ENCODE measurements at regions not wholly inside any gene's neighbourhood (a gene's known extent, or its start where the extent isn't known, plus 50 kb on each side); places are given as distances from the start of the nearest gene placed in this dataset.

- Histone ChIP-seq H3K4me1 (ENCODE audit: control insufficient read depth, low read length) (no peaks in the 10 kb centered on the region), H3K9me2 (replicated peaks; ENCODE audit: control insufficient read depth, low read length) (no peaks in the 10 kb centered on the region), H3K4me2 (ENCODE audit: low read length) (no peak overlapping the region), H3K27ac (ENCODE audit: low read depth, low read length) (no peak overlapping the region), H3K9me3 (ENCODE audit: control insufficient read depth, insufficient read depth, low read length) (no peaks in the 10 kb centered on the region), H4K20me1 (ENCODE audit: control insufficient read depth, insufficient read depth, low read depth, low read length) (no peaks in the 10 kb centered on the region), H3K36me3 (ENCODE audit: control insufficient read depth, low read length) (no peaks in the 10 kb centered on the region), H3K27me3 (ENCODE audit: control insufficient read depth, low read length) (no peaks in the 10 kb centered on the region), H3K79me2 (ENCODE audit: control insufficient read depth, low read length) (no peaks in the 10 kb centered on the region), H3F3A (ENCODE audit: control insufficient read depth, insufficient read depth) (no peaks in the 10 kb centered on the region), H3K4me3 (ENCODE audit: low read length) (no peak overlapping the region)
- TF ChIP-seq CTCF (IDR thresholded peaks at IDR 0.05; ENCODE audit: low read depth, low read length, poor library complexity, severe bottlenecking), result no peak
- no peak for TF ChIP-seq EZH2phosphoT487 (IDR thresholded peaks at IDR 0.05; ENCODE audit: borderline replicate concordance, low read length)
Measured at GRCh38 chr18:64330161-64330560, 181.3 kb upstream of the LINC00305 start.

DNA sequence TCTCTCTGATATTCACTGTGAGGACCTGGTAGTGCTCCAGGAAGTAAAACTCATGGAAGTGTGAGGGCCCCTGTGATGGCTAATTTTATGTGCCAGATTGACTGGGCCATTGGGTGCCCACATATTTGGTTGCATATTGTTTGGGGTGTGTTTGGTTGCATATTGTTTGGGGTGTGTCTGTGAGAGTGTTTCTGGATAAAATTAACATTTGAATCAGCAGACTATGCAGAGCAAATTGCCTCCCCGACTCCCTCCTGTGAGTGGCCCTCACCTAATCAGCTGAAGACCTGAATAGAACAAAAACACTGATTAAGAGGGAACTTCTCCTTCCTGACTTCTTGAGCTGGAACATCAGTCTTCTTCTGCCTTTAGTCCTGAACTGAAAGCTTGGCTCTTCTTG lies 173.3 kb upstream of the LINC00305 start:
- Histone ChIP-seq H3K9me2 (replicated peaks; ENCODE audit: control insufficient read depth, low read length) (no peaks in the 10 kb centered on the region), H3F3A (ENCODE audit: control insufficient read depth, insufficient read depth) (no peaks in the 10 kb centered on the region), H3K27me3 (ENCODE audit: control insufficient read depth, low read length) (no peaks in the 10 kb centered on the region), H3K36me3 (ENCODE audit: control insufficient read depth, low read length) (no peaks in the 10 kb centered on the region), H3K27ac (ENCODE audit: low read depth, low read length) (no peak overlapping the region), H3K4me1 (ENCODE audit: control insufficient read depth, low read length) (no peaks in the 10 kb centered on the region), H3K4me3 (ENCODE audit: low read length) (no peak overlapping the region), H3K9me3 (ENCODE audit: control insufficient read depth, insufficient read depth, low read length) (no peaks in the 10 kb centered on the region), H4K20me1 (ENCODE audit: control insufficient read depth, insufficient read depth, low read depth, low read length) (no peaks in the 10 kb centered on the region), H3K79me2 (ENCODE audit: control insufficient read depth, low read length) (no peaks in the 10 kb centered on the region), H3K4me2 (ENCODE audit: low read length) (no peak overlapping the region)
- TF ChIP-seq EZH2phosphoT487 (IDR thresholded peaks at IDR 0.05; ENCODE audit: borderline replicate concordance, low read length) (no peak), CTCF (IDR thresholded peaks at IDR 0.05; ENCODE audit: low read depth, low read length, poor library complexity, severe bottlenecking) (no peak)

- Histone ChIP-seq H3K27me3 (ENCODE audit: control insufficient read depth, low read length) (no peaks in the 10 kb centered on the region), H3K4me1 (ENCODE audit: control insufficient read depth, low read length) (no peaks in the 10 kb centered on the region), H3K27ac (ENCODE audit: low read depth, low read length) (no peak overlapping the region), H3K4me2 (ENCODE audit: low read length) (no peak overlapping the region), H3K4me3 (ENCODE audit: low read length) (no peak overlapping the region), H4K20me1 (ENCODE audit: control insufficient read depth, insufficient read depth, low read depth, low read length) (no peaks in the 10 kb centered on the region), H3K9me3 (ENCODE audit: control insufficient read depth, insufficient read depth, low read length) (no peaks in the 10 kb centered on the region), H3K9me2 (replicated peaks; ENCODE audit: control insufficient read depth, low read length) (no peaks in the 10 kb centered on the region), H3K36me3 (ENCODE audit: control insufficient read depth, low read length) (no peaks in the 10 kb centered on the region), H3K79me2 (ENCODE audit: control insufficient read depth, low read length) (no peaks in the 10 kb centered on the region), H3F3A (ENCODE audit: control insufficient read depth, insufficient read depth) (no peaks in the 10 kb centered on the region)
- TF ChIP-seq EZH2phosphoT487 (IDR thresholded peaks at IDR 0.05; ENCODE audit: borderline replicate concordance, low read length) (no peak), CTCF (IDR thresholded peaks at IDR 0.05; ENCODE audit: low read depth, low read length, poor library complexity, severe bottlenecking) (no peak)
Measured at GRCh38 chr18:64318547-64318946, 169.7 kb upstream of the LINC00305 start.

DNA sequence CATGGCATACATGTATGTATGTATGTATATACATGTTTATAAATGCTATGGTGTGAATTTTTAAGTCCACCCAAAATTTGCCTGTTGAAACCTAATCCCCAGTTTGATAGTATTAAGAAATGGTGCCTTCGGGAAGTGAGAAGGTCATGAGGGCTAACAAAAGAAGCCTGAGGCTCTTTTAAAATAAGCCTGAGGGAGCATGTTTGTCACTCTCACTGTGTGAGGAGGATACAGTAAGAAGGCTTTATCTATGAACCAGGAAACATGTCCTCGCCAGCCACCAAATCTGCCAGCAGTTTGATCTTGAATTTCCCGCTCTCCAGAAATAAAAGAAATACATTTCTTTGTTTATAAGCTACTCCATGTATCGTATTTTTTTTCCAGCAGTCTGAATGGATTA lies 163.0 kb upstream of the LINC00305 start:
- H3K9me3 ChIP-seq (ENCODE audit: control insufficient read depth, insufficient read depth, low read length), result no peaks in the 10 kb centered on the region
- no peaks in the 10 kb centered on the region for H3K4me1 ChIP-seq (ENCODE audit: control insufficient read depth, low read length)
- H3K27me3 ChIP-seq (ENCODE audit: control insufficient read depth, low read length), result no peaks in the 10 kb centered on the region
- H4K20me1 ChIP-seq (ENCODE audit: control insufficient read depth, insufficient read depth, low read depth, low read length), result no peaks in the 10 kb centered on the region
- H3K9me2 ChIP-seq (replicated peaks; ENCODE audit: control insufficient read depth, low read length), result no peaks in the 10 kb centered on the region
- H3K79me2 ChIP-seq (ENCODE audit: control insufficient read depth, low read length), result no peaks in the 10 kb centered on the region
- no peak overlapping the region for H3K4me2 ChIP-seq (ENCODE audit: low read length)
- no peaks in the 10 kb centered on the region for H3K36me3 ChIP-seq (ENCODE audit: control insufficient read depth, low read length)
- no peaks in the 10 kb centered on the region for H3F3A ChIP-seq (ENCODE audit: control insufficient read depth, insufficient read depth)
- no peak for TF ChIP-seq EZH2phosphoT487 (IDR thresholded peaks at IDR 0.05; ENCODE audit: borderline replicate concordance, low read length)
- no peak for TF ChIP-seq CTCF (IDR thresholded peaks at IDR 0.05; ENCODE audit: low read depth, low read length, poor library complexity, severe bottlenecking)
- H3K27ac ChIP-seq (ENCODE audit: low read depth, low read length), result no peak overlapping the region
- H3K4me3 ChIP-seq (ENCODE audit: low read length), result no peak overlapping the region
